Transverse colon (tissue), 4 donors: ENCODE measurements at regions not wholly inside any gene's neighbourhood (a gene's known extent, or its start where the extent isn't known, plus 50 kb on each side); places are given as distances from the start of the nearest gene placed in this dataset.
"Not testable (repeated sequence)": the region's sequence is repeated elsewhere in the genome, so short reads cannot be mapped to it uniquely, and the experiment has no call there.

Source experiments
- DNase-seq: peaks from one replicate; pipeline ENCODE4 v3.0.0-alpha.2; 2019
- H3K27ac ChIP-seq, 4 donors: fragments of 200-600 bp; sonication (generic); 2 replicates each; pipeline ENCODE4 v1.5.1; 2016 to 2018; ENCODE audit warnings: inconsistent platforms in 4 of 4
- H3K27me3 ChIP-seq: fragments of 200-600 bp; sonication (generic); 2 replicates; pipeline ENCODE4 v1.5.1; 2017; ENCODE audit warnings: inconsistent platforms
- H3K36me3 ChIP-seq, 4 donors: fragments of 200-600 bp; sonication (generic); 2 replicates each; pipeline ENCODE4 v1.5.1; 2017 to 2019; ENCODE audit warnings: inconsistent platforms in 4 of 4
- H3K4me1 ChIP-seq, 4 donors: fragments of 200-600 bp; sonication (generic); 2 replicates each; pipeline ENCODE4 v1.5.1; 2017 to 2020; ENCODE audit warnings: inconsistent platforms in 4 of 4
- H3K4me3 ChIP-seq, 4 donors: fragments of 200-600 bp; sonication (generic); 1 replicate in 1 of 4; 2 replicates in 3 of 4; pipeline versions ENCODE4 v1.5.1 to v1.6.1; 2017 to 2019; ENCODE audit warnings: inconsistent platforms in 4 of 4
- H3K9me3 ChIP-seq, 2 donors: fragments of 200-600 bp; sonication (generic); 2 replicates each; pipeline ENCODE4 v1.5.1; 2017 to 2019; ENCODE audit warnings: inconsistent platforms in 2 of 2
- CTCF ChIP-seq, 5 experiments: fragments of 200-600 bp in 3 of 5; fragments of 450-650 bp in 2 of 5; sonication (generic) in 3 of 5; IDR thresholded peaks; 1 replicate in 2 of 5; 2 replicates in 3 of 5; pipeline ENCODE4 v1.5.1; 2016 to 2017; ENCODE audit warnings: antibody characterized with exemption in 5 of 5, inconsistent platforms in 3 of 5, mild to moderate bottlenecking in 2 of 5, moderate library complexity in 1 of 5
- EP300 ChIP-seq: sonication (generic); formaldehyde crosslinking; IDR thresholded peaks from one replicate; pipeline ENCODE4 v1.6.1; 2017; ENCODE audit warnings: antibody characterized with exemption, low read depth
- POLR2A ChIP-seq: fragments of 450-650 bp; IDR thresholded peaks from one replicate; pipeline ENCODE4 v1.6.1; 2016; ENCODE audit warnings: antibody characterized with exemption, mild to moderate bottlenecking, moderate library complexity
- POLR2AphosphoS5 ChIP-seq, 3 donors: sonication (generic); formaldehyde crosslinking; IDR thresholded peaks; one replicate each; pipeline ENCODE4 v1.6.1; 2016; ENCODE audit warnings: antibody characterized with exemption in 3 of 3
- WGBS, 2 donors: methylation state at CpG; one replicate each; pipeline ENCODE4 v1.1.5; 2018; ENCODE audit warnings: low coverage in 1 of 2; 5-methylcytosine and 5-hydroxymethylcytosine counted together
- in situ Hi-C, 4 donors: fragments of 200-750 bp; cut with MboI; loops; one replicate each; pipeline versions ENCODE4 v1.15.0 to v1.15.1; 2017; ENCODE audit warnings: low sequenced_read_pairs in 3 of 4, low pct_ligation_motif_present in 1 of 4, low pct_unique_long_range_greater_than_20kb in 1 of 4
- intact Hi-C: fragments of 100-400 bp; cut with DNase I; formaldehyde crosslinking; loops from one replicate; pipeline ENCODE4 v1.15.1; 2023; ENCODE audit warnings: low total_unique reads

GRCh38 chr2:75389271-75389670 is 171.5 kb downstream of the EVA1A start:
- no peak for TF ChIP-seq POLR2AphosphoS5 (IDR thresholded peaks at IDR 0.05)
- no peak for TF ChIP-seq EP300
- TF ChIP-seq CTCF (IDR thresholded peaks at IDR 0.05), result no peak
- TF ChIP-seq POLR2A, result no peak
- no peak for DNase-seq
- no peaks in the 10 kb centered on the region for H3K9me3 ChIP-seq
- no peaks in the 10 kb centered on the region for H3K36me3 ChIP-seq
- no peaks in the 10 kb centered on the region for H3K4me1 ChIP-seq
- H3K27me3 ChIP-seq, result no peaks in the 10 kb centered on the region
- in situ Hi-C loops (no loop called here), intact Hi-C loops (no loop called here)
- WGBS, 2 donors, result 28 to 39% methylated on average over 2 of the region's 2 CpGs
- no peak overlapping the region for H3K4me3 ChIP-seq
- no peak overlapping the region for H3K27ac ChIP-seq

- no peaks in the 10 kb centered on the region for H3K4me1 ChIP-seq
- TF ChIP-seq EP300, result no peak
- TF ChIP-seq POLR2AphosphoS5 (IDR thresholded peaks at IDR 0.05), result no peak
- no peak for TF ChIP-seq POLR2A
- TF ChIP-seq CTCF (IDR thresholded peaks at IDR 0.05), result no peak
Measured at GRCh38 chr2:75381032-75381431, 179.7 kb downstream of the EVA1A start.

GRCh38 chr2:75379476-75380210 is 180.3 kb upstream of the TACR1 start:
- 73 to 86% methylated on average over 3 to 7 of the region's 7 CpGs for WGBS, 2 donors
- H3K4me3 ChIP-seq, result no peak overlapping the region
- no peak for TF ChIP-seq CTCF (IDR thresholded peaks at IDR 0.05)
- no peak for TF ChIP-seq POLR2A
- intact Hi-C loops, result no loop called here
- H3K27me3 ChIP-seq, result no peaks in the 10 kb centered on the region
- in situ Hi-C loops, result no loop called here
- no peaks in the 10 kb centered on the region for H3K9me3 ChIP-seq
- H3K36me3 ChIP-seq, result no peaks in the 10 kb centered on the region
- H3K4me1 ChIP-seq, result no peaks in the 10 kb centered on the region
- no peak for DNase-seq
- no peak overlapping the region for H3K27ac ChIP-seq

More at GRCh38 chr2:75381032-75381431, 179.7 kb downstream of the EVA1A start:
- Histone ChIP-seq H3K9me3 (no peaks in the 10 kb centered on the region), H3K36me3 (no peaks in the 10 kb centered on the region), H3K27me3 (no peaks in the 10 kb centered on the region), H3K27ac (no peak overlapping the region), H3K4me3 (no peak overlapping the region)
- no peak for DNase-seq
- in situ Hi-C loops (no loop called here), intact Hi-C loops (no loop called here)
- 54 to 70% methylated on average over 4 to 10 of the region's 10 CpGs for WGBS, 2 donors

- no peaks in the 10 kb centered on the region for H3K27me3 ChIP-seq
- H3K4me1 ChIP-seq, result no peaks in the 10 kb centered on the region
- intact Hi-C loops (no loop called here), in situ Hi-C loops (no loop called here)
- DNase-seq, result no peak
- H3K9me3 ChIP-seq, result no peaks in the 10 kb centered on the region
- H3K4me3 ChIP-seq, result no peak overlapping the region
- H3K27ac ChIP-seq, result no peak overlapping the region
- 71 to 82% methylated on average over 1 to 3 of the region's 3 CpGs for WGBS, 2 donors
- H3K36me3 ChIP-seq, result no peaks in the 10 kb centered on the region
- no peak for TF ChIP-seq POLR2A
Measured at GRCh38 chr2:75375646-75376582, 176.6 kb upstream of the TACR1 start.

GRCh38 chr2:75374414-75374957 is 175.2 kb upstream of the TACR1 start:
- 79 to 80% methylated on average over 1 to 3 of the region's 6 CpGs for WGBS, 2 donors
- H3K9me3 ChIP-seq, DNase-seq, H3K27me3 ChIP-seq, H3K4me3 ChIP-seq, H3K36me3 ChIP-seq, H3K4me1 ChIP-seq, intact Hi-C loops, in situ Hi-C loops, H3K27ac ChIP-seq: not testable (repeated sequence)
